Activated CD4-positive, alpha-beta T cell treated with anti-CD3 and anti-CD28 coated beads for 36 hours (primary cell): ENCODE measurements at regions not wholly inside any gene's neighbourhood (a gene's known extent, or its start where the extent isn't known, plus 50 kb on each side); places are given as distances from the start of the nearest gene placed in this dataset.
"Not testable (repeated sequence)": the region's sequence is repeated elsewhere in the genome, so short reads cannot be mapped to it uniquely, and the experiment has no call there.

Source experiments
- ATAC-seq: fragments of 200-7000 bp; cut with Tn5 transposase; one replicate; pipeline ENCODE4 v1.10.0; 2021; ENCODE audit warnings: mild to moderate bottlenecking, moderate library complexity
- CTCF ChIA-PET: fragments of 350-600 bp; sonication (Branson Sonifier 250); formaldehyde crosslinking; loops from one replicate; lab custom pipeline; 2021; ENCODE audit warnings: antibody characterized with exemption; lab: Charles Lee
- POLR2A ChIA-PET: fragments of 350-600 bp; sonication (Branson Sonifier 250); formaldehyde crosslinking; loops from one replicate; lab custom pipeline; 2021; ENCODE audit warnings: antibody characterized with exemption, inconsistent platforms; lab: Charles Lee
- DNase-seq: peaks from one replicate; pipeline ENCODE4 v3.0.0-alpha.2; 2020
- H3K27ac Mint-ChIP-seq: one replicate; pipeline ENCODE4 v1.8.0; 2021; ENCODE audit warnings: mixed read lengths
- H3K27me3 Mint-ChIP-seq: one replicate; pipeline ENCODE4 v1.8.0; 2021; ENCODE audit warnings: mixed read lengths
- H3K36me3 Mint-ChIP-seq: one replicate; pipeline ENCODE4 v1.8.0; 2021; ENCODE audit warnings: low read depth, mixed read lengths
- H3K4me1 Mint-ChIP-seq: one replicate; pipeline ENCODE4 v1.8.0; 2021; ENCODE audit warnings: mixed read lengths
- H3K4me3 Mint-ChIP-seq: one replicate; pipeline ENCODE4 v1.8.0; 2021; ENCODE audit warnings: mild to moderate bottlenecking, moderate library complexity, mixed read lengths
- H3K9me3 Mint-ChIP-seq: one replicate; pipeline ENCODE4 v1.8.0; 2021; ENCODE audit warnings: low read depth, mixed read lengths
- intact Hi-C, 2 experiments: fragments of 100-400 bp; cut with DNase I in 1 of 2; cut with micrococcal nuclease in 1 of 2; formaldehyde crosslinking; loops; one replicate each; pipeline versions ENCODE4 v1.14.2 to v1.15.1; 2022 to 2024; cut with DNase I, micrococcal nuclease

- H3K36me3 Mint-ChIP-seq = no peaks in the 10 kb centered on the region
- DNase-seq (no peak), ATAC-seq (no peak)
- intact Hi-C loops = loop anchor here in 1 of 2 experiments (1.0 kb wide), 1 partner anchor 9 kb away; no protein-coding TSS in a partner anchor
- peak overlapping the region; percentile 87 for H3K27ac Mint-ChIP-seq
- H3K4me3 Mint-ChIP-seq = peak overlapping the region; percentile 11
- peaks cover 63% of the 10 kb centered on the region for H3K4me1 Mint-ChIP-seq
- POLR2A ChIA-PET = interaction anchor here (1.5 kb wide), 1 partner anchor 21 kb away, joined by 3 read pairs; no protein-coding TSS in a partner anchor
- no peaks in the 10 kb centered on the region for H3K27me3 Mint-ChIP-seq
- H3K9me3 Mint-ChIP-seq = no peaks in the 10 kb centered on the region
- CTCF ChIA-PET = interaction anchor here (0.7 to 1.1 kb wide), 2 partner anchors 9 to 11 kb away, joined by 4 read pairs; no protein-coding TSS in a partner anchor
These were observed 67.5 kb upstream of the CEP85L start for GRCh38 chr6:118718903-118719302.

- no peak for DNase-seq
- Mint-ChIP-seq H3K4me1 (peaks cover 64% of the 10 kb centered on the region), H3K27ac (peak overlapping the region; percentile 87), H3K36me3 (no peaks in the 10 kb centered on the region), H3K27me3 (no peaks in the 10 kb centered on the region), H3K4me3 (no peak overlapping the region), H3K9me3 (no peaks in the 10 kb centered on the region)
- intact Hi-C loops = no loop called here
- ChIA-PET CTCF (interaction anchor here (0.8 to 1.1 kb wide), 2 partner anchors 9 to 11 kb away, joined by 3 to 4 read pairs; no protein-coding TSS in a partner anchor), POLR2A (no interaction called here)
- no peak for ATAC-seq
These were observed 66.9 kb upstream of the CEP85L start for GRCh38 chr6:118718297-118718696.

GRCh38 chr6:118717106-118717505, 65.7 kb upstream of the CEP85L start:
- Mint-ChIP-seq H3K4me1 (peaks cover 64% of the 10 kb centered on the region), H3K27ac (no peak overlapping the region), H3K9me3 (no peaks in the 10 kb centered on the region), H3K27me3 (no peaks in the 10 kb centered on the region), H3K36me3 (no peaks in the 10 kb centered on the region), H3K4me3 (no peak overlapping the region)
- DNase-seq = no peak
- intact Hi-C loops = no loop called here
- ChIA-PET POLR2A (no interaction called here), CTCF (interaction anchor here (6.3 kb wide), 1 partner anchor 8 kb away, joined by 63 read pairs; no protein-coding TSS in a partner anchor)
- no peak for ATAC-seq

GRCh38 chr6:118715907-118716306, 64.5 kb upstream of the CEP85L start:
- intact Hi-C loops = not testable (repeated sequence)
- peaks cover 66% of the 10 kb centered on the region for H3K4me1 Mint-ChIP-seq

GRCh38 chr6:118715376-118715775, 64.0 kb upstream of the CEP85L start:
- H3K27ac Mint-ChIP-seq = no peak overlapping the region
- H3K27me3 Mint-ChIP-seq = no peaks in the 10 kb centered on the region
- ChIA-PET CTCF (interaction anchor here (1.1 to 6.3 kb wide), 2 partner anchors 10 to 63 kb away, joined by 3 to 63 read pairs; no protein-coding TSS in a partner anchor), POLR2A (no interaction called here)
- no peaks in the 10 kb centered on the region for H3K36me3 Mint-ChIP-seq
- H3K4me1 Mint-ChIP-seq = peaks cover 66% of the 10 kb centered on the region
- H3K4me3 Mint-ChIP-seq = no peak overlapping the region
- DNase-seq (no peak), ATAC-seq (no peak)
- H3K9me3 Mint-ChIP-seq = no peaks in the 10 kb centered on the region
- intact Hi-C loops = no loop called here

More at GRCh38 chr6:118715907-118716306, 64.5 kb upstream of the CEP85L start:
- H3K27me3 Mint-ChIP-seq, H3K4me3 Mint-ChIP-seq, H3K36me3 Mint-ChIP-seq, DNase-seq, H3K9me3 Mint-ChIP-seq, ATAC-seq, H3K27ac Mint-ChIP-seq: not testable (repeated sequence)
- ChIA-PET POLR2A (interaction anchor here (0.6 kb wide), 1 partner anchor 424 kb away, joined by 4 read pairs; no protein-coding TSS in a partner anchor), CTCF (interaction anchor here (1.1 to 6.3 kb wide), 2 partner anchors 10 to 62 kb away, joined by 3 to 63 read pairs; no protein-coding TSS in a partner anchor)

- Mint-ChIP-seq H3K27ac (no peak overlapping the region), H3K27me3 (no peaks in the 10 kb centered on the region), H3K4me3 (no peak overlapping the region), H3K36me3 (no peaks in the 10 kb centered on the region), H3K9me3 (no peaks in the 10 kb centered on the region), H3K4me1 (peaks cover 65% of the 10 kb centered on the region)
- ATAC-seq (no peak), DNase-seq (no peak)
- intact Hi-C loops = no loop called here
- ChIA-PET CTCF (interaction anchor here (6.3 kb wide), 1 partner anchor 11 kb away, joined by 63 read pairs; no protein-coding TSS in a partner anchor), POLR2A (no interaction called here)
These were observed 63.4 kb upstream of the CEP85L start for GRCh38 chr6:118714756-118715155.

- ChIA-PET CTCF (interaction anchor here (0.9 to 6.3 kb wide), 6 partner anchors 8 to 88 kb away, joined by 3 to 63 read pairs (median 4); no protein-coding TSS in a partner anchor), POLR2A (no interaction called here)
- no peak for DNase-seq
- Mint-ChIP-seq H3K4me3 (peak overlapping the region; percentile 0), H3K9me3 (no peaks in the 10 kb centered on the region), H3K4me1 (peaks cover 52% of the 10 kb centered on the region), H3K36me3 (peaks cover 2% of the 10 kb centered on the region), H3K27me3 (no peaks in the 10 kb centered on the region), H3K27ac (peak overlapping the region; percentile 52)
- intact Hi-C loops = no loop called here
- peak; percentile 11 for ATAC-seq
These were observed 61.6 kb upstream of the CEP85L start for GRCh38 chr6:118712969-118713368.

- ChIA-PET CTCF (interaction anchor here (0.7 to 6.3 kb wide), 6 partner anchors 12 to 111 kb away, joined by 3 to 63 read pairs (median 5); no protein-coding TSS in a partner anchor), POLR2A (interaction anchor here (0.7 to 3.5 kb wide), 4 partner anchors 15 to 183 kb away, joined by 5 to 49 read pairs (median 7); partner anchors contain the start of gene ASF1A)
- Mint-ChIP-seq H3K27ac (peak overlapping the region; percentile 91), H3K4me3 (peak overlapping the region; percentile 85), H3K4me1 (peaks cover 70% of the 10 kb centered on the region), H3K9me3 (no peaks in the 10 kb centered on the region), H3K27me3 (no peaks in the 10 kb centered on the region), H3K36me3 (peaks cover 15% of the 10 kb centered on the region)
- intact Hi-C loops = loop anchor here (1.0 to 2.0 kb wide), 9 partner anchors 9 to 134 kb away; partner anchors contain the start of gene CEP85L (in 1 of the 2)
- ATAC-seq (no peak), DNase-seq (no peak)
These were observed 59.2 kb upstream of the CEP85L start for GRCh38 chr6:118710616-118711015.

GRCh38 chr6:118709859-118710350, 58.5 kb upstream of the CEP85L start:
- ChIA-PET CTCF (interaction anchor here (0.7 to 2.2 kb wide), 16 partner anchors 9 to 194 kb away, joined by 3 to 15 read pairs (median 4); partner anchors contain the start of gene CEP85L), POLR2A (interaction anchor here (0.6 to 3.5 kb wide), 14 partner anchors 10 to 641 kb away, joined by 3 to 49 read pairs (median 5); partner anchors contain the start of genes ASF1A and CEP85L)
- ATAC-seq = peak; percentile 81
- intact Hi-C loops = loop anchor here (1.0 to 10.0 kb wide), 15 partner anchors 9 to 635 kb away; partner anchors contain the start of genes CEP85L (in 2 of the 2), ASF1A (in 1 of the 2), FAM184A (in 1 of the 2) and MAN1A1 (in 1 of the 2)
- Mint-ChIP-seq H3K4me1 (peaks cover 76% of the 10 kb centered on the region), H3K27me3 (no peaks in the 10 kb centered on the region), H3K27ac (peak overlapping the region; percentile 91), H3K4me3 (peak overlapping the region; percentile 85), H3K36me3 (peaks cover 18% of the 10 kb centered on the region), H3K9me3 (no peaks in the 10 kb centered on the region)
- peak; percentile 87 for DNase-seq

GRCh38 chr6:118708744-118709143, 57.4 kb upstream of the CEP85L start:
- no peak for DNase-seq
- H3K27ac Mint-ChIP-seq = peak overlapping the region; percentile 91
- H3K4me3 Mint-ChIP-seq = peak overlapping the region; percentile 85
- ChIA-PET CTCF (interaction anchor here (0.8 to 2.2 kb wide), 11 partner anchors 10 to 143 kb away, joined by 3 to 15 read pairs (median 4); no protein-coding TSS in a partner anchor), POLR2A (interaction anchor here (0.6 to 3.5 kb wide), 14 partner anchors 10 to 606 kb away, joined by 3 to 49 read pairs (median 5); partner anchors contain the start of genes ASF1A and CEP85L)
- peaks cover 82% of the 10 kb centered on the region for H3K4me1 Mint-ChIP-seq
- H3K27me3 Mint-ChIP-seq = no peaks in the 10 kb centered on the region
- intact Hi-C loops = loop anchor here (1.0 to 10.0 kb wide), 8 partner anchors 22 to 636 kb away; partner anchors contain the start of genes ASF1A (in 1 of the 2), CEP85L (in 1 of the 2), FAM184A (in 1 of the 2) and MAN1A1 (in 1 of the 2)
- no peaks in the 10 kb centered on the region for H3K9me3 Mint-ChIP-seq
- ATAC-seq = no peak
- peaks cover 22% of the 10 kb centered on the region for H3K36me3 Mint-ChIP-seq

- peak overlapping the region; percentile 91 for H3K27ac Mint-ChIP-seq
- intact Hi-C loops = loop anchor here (2.0 to 10.0 kb wide), 5 partner anchors 21 to 637 kb away; partner anchors contain the start of genes FAM184A (in 1 of the 2) and MAN1A1 (in 1 of the 2)
- POLR2A ChIA-PET = interaction anchor here (0.6 to 1.4 kb wide), 3 partner anchors 20 to 53 kb away, joined by 3 to 5 read pairs (median 3); no protein-coding TSS in a partner anchor
- CTCF ChIA-PET = interaction anchor here (1.0 to 2.2 kb wide), 8 partner anchors 10 to 48 kb away, joined by 3 to 15 read pairs (median 5); no protein-coding TSS in a partner anchor
- peaks cover 78% of the 10 kb centered on the region for H3K4me1 Mint-ChIP-seq
- H3K36me3 Mint-ChIP-seq = peaks cover 22% of the 10 kb centered on the region
- H3K4me3 Mint-ChIP-seq = peak overlapping the region; percentile 85
- DNase-seq = peak; percentile 48
- no peaks in the 10 kb centered on the region for H3K27me3 Mint-ChIP-seq
- no peak for ATAC-seq
- H3K9me3 Mint-ChIP-seq = no peaks in the 10 kb centered on the region
These were observed 56.7 kb upstream of the CEP85L start for GRCh38 chr6:118708055-118708454.
